ENCODE measurements at regions not wholly inside any gene's neighbourhood (a gene's known extent, or its start where the extent isn't known, plus 50 kb on each side); places are given as distances from the start of the nearest gene placed in this dataset.

GRCh38 chrX:7432901-7433300 lies 284.9 kb upstream of the PUDP start:
- no peaks in the 10 kb centered on the region for H3K9me3 ChIP-seq
- intact Hi-C loops (cut with DNase I), result no loop called here
- H3K4me1 ChIP-seq, result no peaks in the 10 kb centered on the region
- no peaks in the 10 kb centered on the region for H3K27me3 ChIP-seq
- no peak for DNase-seq
- TF ChIP-seq CTCF (IDR thresholded peaks at IDR 0.05) (no peak), POLR2A (IDR thresholded peaks at IDR 0.05) (no peak)
- H3K27ac ChIP-seq, result no peak overlapping the region
- 79 to 93% methylated on average over 2 of the region's 2 CpGs for WGBS, 2 donors
- no peak overlapping the region for H3K4me3 ChIP-seq (replicated peaks in 1 of 3)
- H3K36me3 ChIP-seq, result no peaks in the 10 kb centered on the region

- Histone ChIP-seq H3K4me3 (replicated peaks in 1 of 3) (no peak overlapping the region), H3K36me3 (no peaks in the 10 kb centered on the region), H3K27me3 (no peaks in the 10 kb centered on the region), H3K4me1 (no peaks in the 10 kb centered on the region), H3K9me3 (no peaks in the 10 kb centered on the region), H3K27ac (no peak overlapping the region)
- no peak for DNase-seq
- intact Hi-C loops (cut with DNase I), result no loop called here
- WGBS, 2 donors, result 63 to 88% methylated on average over 1 of the region's 1 CpG
- no peak for TF ChIP-seq POLR2A (IDR thresholded peaks at IDR 0.05)
- TF ChIP-seq CTCF (IDR thresholded peaks at IDR 0.05), result no peak
Observed at GRCh38 chrX:7420717-7421116, 272.8 kb upstream of the PUDP start.

- H3K27ac ChIP-seq, result no peak overlapping the region
- H3K36me3 ChIP-seq, result no peaks in the 10 kb centered on the region
- no peaks in the 10 kb centered on the region for H3K4me1 ChIP-seq
- 89 to 91% methylated on average over 2 of the region's 2 CpGs for WGBS, 2 donors
- no peak for DNase-seq
- no peak for TF ChIP-seq POLR2A (IDR thresholded peaks at IDR 0.05)
- TF ChIP-seq CTCF (IDR thresholded peaks at IDR 0.05), result no peak
- H3K4me3 ChIP-seq (replicated peaks in 1 of 3), result no peak overlapping the region
- intact Hi-C loops (cut with DNase I), result no loop called here
- H3K9me3 ChIP-seq, result no peaks in the 10 kb centered on the region
- H3K27me3 ChIP-seq, result no peaks in the 10 kb centered on the region
Observed at GRCh38 chrX:7414753-7415152, 266.8 kb upstream of the PUDP start.

- intact Hi-C loops (cut with DNase I), result no loop called here
- H3K4me3 ChIP-seq (replicated peaks in 1 of 3), result no peak overlapping the region
- no peak for DNase-seq
- no peaks in the 10 kb centered on the region for H3K27me3 ChIP-seq
- no peaks in the 10 kb centered on the region for H3K9me3 ChIP-seq
- no peak overlapping the region for H3K27ac ChIP-seq
- H3K36me3 ChIP-seq, result no peaks in the 10 kb centered on the region
- TF ChIP-seq POLR2A (IDR thresholded peaks at IDR 0.05) (no peak), CTCF (IDR thresholded peaks at IDR 0.05) (no peak)
- H3K4me1 ChIP-seq, result no peaks in the 10 kb centered on the region
- WGBS, 2 donors, result 70 to 86% methylated on average over 3 of the region's 4 CpGs
Observed at GRCh38 chrX:7412840-7413239, 264.9 kb upstream of the PUDP start.

GRCh38 chrX:7409866-7410265 lies 261.9 kb upstream of the PUDP start:
- no peak for TF ChIP-seq POLR2A (IDR thresholded peaks at IDR 0.05)
- no peak for TF ChIP-seq CTCF (IDR thresholded peaks at IDR 0.05)
- Histone ChIP-seq H3K4me3 (replicated peaks in 1 of 3) (no peak overlapping the region), H3K27ac (no peak overlapping the region), H3K27me3 (no peaks in the 10 kb centered on the region), H3K9me3 (no peaks in the 10 kb centered on the region), H3K36me3 (no peaks in the 10 kb centered on the region), H3K4me1 (no peaks in the 10 kb centered on the region)
- intact Hi-C loops (cut with DNase I), result no loop called here
- DNase-seq, result no peak
- WGBS, 2 donors, result 86 to 88% methylated on average over 5 of the region's 5 CpGs
